Left cardiac atrium (tissue), 4 donors: ENCODE measurements at regions not wholly inside any gene's neighbourhood (a gene's known extent, or its start where the extent isn't known, plus 50 kb on each side); places are given as distances from the start of the nearest gene placed in this dataset.
A peak's percentile ranks its signal among the peaks of the same experiment; 100 is the strongest.

Experiments
- ATAC-seq, 2 donors: fragments of 200-7000 bp; cut with Tn5 transposase; one replicate each; pipeline ENCODE4 v1.9.1; 2020; ENCODE audit warnings: mild to moderate bottlenecking in 2 of 2, moderate library complexity in 2 of 2
- DNase-seq: peaks from one replicate; pipeline ENCODE4 v3.0.0-alpha.2; 2020
- intact Hi-C, 2 donors: fragments of 100-400 bp; cut with DNase I; formaldehyde crosslinking; loops; one replicate each; pipeline versions ENCODE4 v1.14.1 to v1.15.1; 2022 to 2023
- donor health status: DM: no; HTN: yes; CAD: no.
- donor health status: DM: no; HTN: yes; CAD: no; lungs with severe emphysema.
- donor health status: DM: yes; HTN: yes; CAD: no.
- donor health status: Dilated cardiomyopathy.

DNA sequence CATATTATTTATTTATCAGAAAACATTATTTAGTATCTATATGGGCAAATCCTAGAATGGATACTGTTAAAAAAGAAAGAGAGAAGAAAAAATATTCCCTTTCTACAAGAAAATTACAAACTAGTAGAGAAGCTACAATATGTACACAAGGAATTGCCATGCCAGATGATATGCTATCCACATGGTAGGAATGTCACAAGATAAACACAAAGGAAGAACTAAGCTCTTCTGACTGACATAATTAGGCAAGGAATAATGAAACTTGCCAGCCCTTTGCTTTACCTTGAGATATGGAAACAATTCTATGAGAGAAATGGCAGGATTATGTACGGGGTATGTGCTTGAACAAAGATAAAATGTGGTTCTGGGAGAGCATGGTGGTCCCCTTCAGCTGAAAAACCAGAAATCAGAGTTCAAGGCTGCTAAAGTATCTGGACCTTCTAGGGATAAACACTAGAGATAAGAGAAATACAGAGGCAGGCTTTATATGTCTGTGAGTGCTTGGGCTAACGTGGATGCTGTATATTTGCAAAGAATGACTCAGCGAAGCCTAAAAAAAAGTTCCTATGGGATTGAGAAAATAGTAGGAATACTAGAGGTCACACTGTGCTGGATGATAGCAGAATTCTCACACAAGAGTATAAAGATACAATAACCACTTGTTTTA is 451.6 kb downstream of the TLE1 start:
- DNase-seq (no peak), ATAC-seq (no peak)
- intact Hi-C loops = no loop called here

- intact Hi-C loops = no loop called here
- DNase-seq (no peak), ATAC-seq (no peak)
Measured at GRCh38 chr9:81234924-81235610, 454.3 kb downstream of the TLE1 start.

DNA sequence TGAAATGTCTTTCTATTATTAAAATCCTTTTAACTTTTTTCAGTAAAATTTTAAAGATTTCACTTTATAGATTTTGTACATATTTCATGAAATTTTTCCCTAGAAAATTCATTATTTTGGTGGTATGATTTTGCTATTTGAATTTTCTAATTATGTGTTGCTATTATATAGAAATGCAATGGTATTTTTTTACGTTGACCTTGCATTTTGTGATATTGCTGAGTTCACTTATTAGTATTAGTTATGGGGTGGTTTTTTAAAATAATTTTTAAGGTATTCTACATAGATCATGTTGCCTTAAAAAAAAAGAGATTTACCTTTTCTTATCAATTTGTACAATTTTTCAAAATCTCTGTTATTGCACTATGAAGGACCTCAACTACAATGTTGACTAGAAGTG is 458.3 kb downstream of the TLE1 start:
- ATAC-seq (no peak), DNase-seq (no peak)
- intact Hi-C loops = no loop called here

DNA sequence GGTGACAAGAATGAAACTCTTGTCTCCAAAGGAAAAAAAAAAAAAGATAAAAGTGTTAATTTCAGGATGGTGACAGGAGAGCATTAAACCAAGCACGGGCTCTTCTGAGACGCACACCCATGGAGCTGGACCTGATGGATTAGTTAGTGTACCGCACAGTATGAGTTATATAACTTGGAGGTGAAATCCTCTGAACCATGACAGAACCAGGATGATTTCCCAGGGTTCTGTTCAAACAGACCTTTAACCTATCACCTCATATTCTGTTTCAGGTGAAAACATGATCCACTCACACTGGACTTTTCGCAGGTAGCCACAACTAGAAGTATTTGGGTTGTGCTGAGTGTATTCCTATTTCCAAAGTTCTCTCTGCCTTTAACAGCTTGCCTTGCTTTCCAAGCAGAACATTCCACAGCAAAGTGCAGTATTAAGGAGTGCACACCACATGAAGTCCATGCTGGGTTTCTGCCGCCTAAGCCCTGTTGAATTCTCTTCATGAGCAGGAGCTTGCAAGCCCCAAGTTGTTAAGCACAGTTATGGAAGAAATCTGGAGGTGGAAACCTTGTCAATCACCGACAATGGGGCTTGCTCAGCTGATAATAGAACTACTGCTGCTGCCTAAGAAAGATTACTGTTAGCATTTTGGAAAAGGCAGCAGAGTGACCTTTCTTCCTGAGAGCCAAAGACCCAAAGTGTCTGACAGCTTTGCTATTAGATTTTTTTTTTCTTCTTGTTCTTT is 461.7 kb downstream of the TLE1 start:
- intact Hi-C loops = no loop called here
- ATAC-seq = no peak
- no peak for DNase-seq

GRCh38 chr9:81225596-81225995 is 463.8 kb downstream of the TLE1 start:
- intact Hi-C loops = no loop called here
- no peak for ATAC-seq

GRCh38 chr9:81224166-81225081 is 464.9 kb downstream of the TLE1 start:
- peak in 1 of 2 donors; percentile 18 for ATAC-seq
- intact Hi-C loops = no loop called here

More at GRCh38 chr9:81225596-81225995, 463.8 kb downstream of the TLE1 start:
- no peak for DNase-seq

GRCh38 chr9:81214975-81215374 is 474.4 kb downstream of the TLE1 start:
- intact Hi-C loops = no loop called here
- no peak for ATAC-seq
- DNase-seq = no peak

More at GRCh38 chr9:81224166-81225081, 464.9 kb downstream of the TLE1 start:
- DNase-seq = no peak

DNA sequence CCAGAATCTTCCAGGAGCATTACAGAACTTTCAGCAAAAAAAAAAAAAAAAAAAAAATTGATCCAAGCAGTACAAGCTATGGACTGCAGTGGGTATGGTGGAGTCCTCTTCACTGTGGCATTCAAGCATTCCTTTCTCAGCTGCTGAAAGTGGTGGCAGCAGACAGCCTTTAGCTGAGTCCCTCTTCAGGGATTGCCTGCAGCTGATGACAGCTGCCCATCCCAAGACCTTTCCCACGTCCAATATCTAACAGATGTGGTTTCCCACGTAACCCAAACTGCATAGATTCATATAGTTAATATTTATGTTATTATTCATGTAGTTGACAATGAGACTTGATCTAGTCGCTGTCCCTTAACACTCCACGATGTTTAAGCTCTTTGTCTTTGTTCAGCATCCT is 475.9 kb downstream of the TLE1 start:
- no peak for ATAC-seq
- intact Hi-C loops = no loop called here
- DNase-seq = no peak

GRCh38 chr9:81211741-81212140 is 477.6 kb downstream of the TLE1 start:
- no peak for ATAC-seq
- DNase-seq = no peak

DNA sequence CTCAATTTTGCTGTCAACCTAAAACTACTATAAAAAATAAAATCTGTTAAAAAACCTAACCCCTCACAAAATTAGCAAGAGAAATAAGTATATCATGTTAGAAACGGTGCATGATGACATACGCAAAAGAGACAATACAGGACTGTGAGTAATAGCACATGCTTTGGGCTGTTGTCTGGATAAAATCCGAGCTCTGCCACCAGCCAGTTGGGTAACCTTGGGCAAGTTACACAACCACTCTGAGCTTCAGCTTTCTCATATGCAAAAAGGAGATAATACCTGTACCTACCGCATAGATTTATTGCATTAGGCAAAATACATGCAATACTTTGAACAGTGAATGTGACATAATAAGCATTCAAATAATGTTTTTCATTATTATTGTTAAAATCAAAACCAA is 481.7 kb downstream of the TLE1 start:
- intact Hi-C loops = no loop called here
- DNase-seq (no peak), ATAC-seq (no peak)

More at GRCh38 chr9:81211741-81212140, 477.6 kb downstream of the TLE1 start:
- intact Hi-C loops = no loop called here

DNA sequence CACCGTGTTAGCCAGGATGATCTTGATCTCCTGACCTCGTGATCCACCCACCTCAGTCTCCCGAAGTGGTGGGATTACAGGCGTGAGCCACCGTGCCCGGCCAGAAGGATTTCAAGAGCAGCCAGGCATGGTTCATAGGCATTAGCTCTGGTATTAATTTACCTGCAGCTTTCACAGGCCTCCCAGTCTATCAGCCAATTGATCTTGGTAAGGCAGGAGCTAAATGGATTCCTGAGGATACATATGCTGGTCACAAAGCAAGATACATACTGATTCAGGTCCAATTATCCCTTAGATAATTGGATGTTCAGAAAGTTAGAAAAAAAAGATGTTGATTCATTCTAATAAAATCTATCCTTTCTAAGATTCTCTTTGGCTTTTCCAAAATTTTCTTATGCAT is 487.1 kb downstream of the TLE1 start:
- intact Hi-C loops = no loop called here
- ATAC-seq = no peak
- DNase-seq = no peak

- intact Hi-C loops = no loop called here
- ATAC-seq (no peak), DNase-seq (no peak)
Measured at GRCh38 chr9:81195206-81195605, 494.1 kb downstream of the TLE1 start.

- DNase-seq = no peak
- no peak for ATAC-seq
- intact Hi-C loops = no loop called here
Measured at GRCh38 chr9:81193362-81194339, 495.7 kb downstream of the TLE1 start.

GRCh38 chr9:81191222-81191621 is 498.1 kb downstream of the TLE1 start:
- no peak for ATAC-seq
- DNase-seq = no peak
- intact Hi-C loops = no loop called here

GRCh38 chr9:81190659-81191058 is 498.7 kb downstream of the TLE1 start:
- no peak for DNase-seq
- intact Hi-C loops = no loop called here
- no peak for ATAC-seq

DNA sequence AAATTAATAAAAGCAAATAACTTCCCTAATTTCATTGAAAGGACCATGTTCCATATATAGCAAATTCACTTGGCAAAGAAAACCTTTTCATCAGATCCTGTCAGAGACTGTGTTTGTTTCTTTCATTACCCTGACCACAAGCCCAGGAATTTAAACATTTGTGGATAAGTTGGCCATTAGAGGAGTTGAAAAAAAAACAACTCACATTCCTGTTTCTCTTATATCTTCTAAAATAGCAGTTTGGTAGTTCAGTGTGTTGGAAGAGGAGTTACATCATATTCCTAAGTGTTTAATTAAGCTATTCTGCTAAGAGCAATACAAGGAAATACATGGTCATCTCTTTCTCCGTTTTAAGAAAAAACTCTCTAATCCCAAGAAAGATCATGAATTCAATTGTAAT is 505.6 kb downstream of the TLE1 start:
- ATAC-seq (peak in 1 of 2 donors; percentile 44), DNase-seq (no peak)
- intact Hi-C loops = no loop called here

- intact Hi-C loops = no loop called here
Measured at GRCh38 chr9:81182431-81182830, 506.9 kb downstream of the TLE1 start.

DNA sequence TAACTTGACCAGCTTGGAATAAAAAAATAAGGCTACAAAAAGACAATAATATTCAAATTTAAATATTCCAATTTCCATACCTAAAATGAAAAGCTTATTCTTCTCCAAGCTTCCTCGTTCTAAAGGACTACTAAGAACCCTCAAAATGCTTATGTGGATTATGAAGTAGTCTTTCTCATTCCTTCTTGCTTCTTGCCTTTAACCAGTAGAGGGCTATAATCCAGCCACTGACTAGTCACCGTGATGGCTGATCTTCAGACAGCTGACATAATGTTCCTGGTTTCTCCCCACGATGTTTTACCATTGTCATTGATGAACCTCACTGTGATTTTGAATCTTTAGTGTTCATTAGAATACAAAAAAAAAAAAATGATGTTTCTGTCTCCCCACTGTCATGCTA is 515.3 kb downstream of the TLE1 start:
- DNase-seq (no peak), ATAC-seq (no peak)

More at GRCh38 chr9:81182431-81182830, 506.9 kb downstream of the TLE1 start:
- ATAC-seq (peak in 1 of 2 donors; percentile 39), DNase-seq (no peak)

More for the DNA sequence above, 515.3 kb downstream of the TLE1 start:
- intact Hi-C loops = no loop called here
